Central memory CD4-positive, alpha-beta T cell (primary cell): ENCODE measurements at regions not wholly inside any gene's neighbourhood (a gene's known extent, or its start where the extent isn't known, plus 50 kb on each side); places are given as distances from the start of the nearest gene placed in this dataset.

Source experiments
- DNase-seq: peaks from one replicate; pipeline ENCODE4 v3.0.0; 2022

DNA sequence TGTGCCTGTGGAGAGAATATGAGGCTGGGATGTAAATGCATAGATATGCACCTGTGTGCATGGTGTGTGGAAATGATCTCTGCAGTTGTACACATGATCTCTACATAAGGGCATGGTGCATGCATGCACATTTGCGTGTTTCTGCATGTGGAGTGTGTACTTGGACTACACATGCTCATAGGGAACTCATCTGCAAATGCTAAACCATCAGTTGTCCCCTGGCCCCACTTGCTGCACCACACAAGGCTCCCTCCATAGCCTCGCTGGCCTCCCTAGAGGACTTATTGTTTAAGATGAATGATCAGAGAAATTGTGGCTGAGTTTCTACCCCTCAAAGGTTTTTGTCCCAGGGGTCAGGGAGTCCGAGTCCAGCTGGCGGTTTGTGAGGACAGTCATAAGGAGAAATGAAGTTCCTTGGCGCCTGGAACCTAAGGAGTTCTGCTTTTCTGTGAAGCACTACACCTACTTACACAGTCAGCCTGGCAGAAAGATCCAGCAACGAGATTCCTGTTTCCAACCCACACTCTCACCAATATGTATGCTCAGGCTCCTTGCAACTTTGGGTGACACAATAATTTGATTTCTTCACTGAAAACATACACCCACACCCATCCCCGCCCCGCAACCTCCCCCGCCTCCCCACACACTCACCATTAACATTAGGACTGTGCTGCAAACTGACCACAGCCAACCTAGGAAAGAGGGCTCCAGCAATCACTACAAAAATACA, 79.9 kb upstream of the CPEB4 start:
- DNase-seq = no peak

DNA sequence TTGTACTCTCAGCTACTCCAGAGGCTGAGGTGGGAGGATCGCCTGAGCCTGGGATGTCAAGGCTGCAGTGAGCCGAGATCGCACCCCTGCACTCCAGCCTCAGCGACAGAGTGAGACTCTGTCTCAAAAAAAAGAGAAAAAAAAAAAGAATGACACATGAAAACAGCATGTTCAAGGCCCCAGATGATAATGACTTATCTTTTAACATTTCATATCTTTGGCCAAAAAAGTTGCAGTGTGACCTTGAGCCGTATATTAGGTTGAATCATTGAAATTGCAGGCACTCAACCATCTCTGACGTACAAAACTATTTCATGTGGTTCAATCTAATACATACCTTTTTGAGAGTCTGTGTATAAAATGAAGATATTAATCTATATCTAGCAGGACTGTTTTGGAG, 79.1 kb upstream of the CPEB4 start:
- DNase-seq = no peak

DNA sequence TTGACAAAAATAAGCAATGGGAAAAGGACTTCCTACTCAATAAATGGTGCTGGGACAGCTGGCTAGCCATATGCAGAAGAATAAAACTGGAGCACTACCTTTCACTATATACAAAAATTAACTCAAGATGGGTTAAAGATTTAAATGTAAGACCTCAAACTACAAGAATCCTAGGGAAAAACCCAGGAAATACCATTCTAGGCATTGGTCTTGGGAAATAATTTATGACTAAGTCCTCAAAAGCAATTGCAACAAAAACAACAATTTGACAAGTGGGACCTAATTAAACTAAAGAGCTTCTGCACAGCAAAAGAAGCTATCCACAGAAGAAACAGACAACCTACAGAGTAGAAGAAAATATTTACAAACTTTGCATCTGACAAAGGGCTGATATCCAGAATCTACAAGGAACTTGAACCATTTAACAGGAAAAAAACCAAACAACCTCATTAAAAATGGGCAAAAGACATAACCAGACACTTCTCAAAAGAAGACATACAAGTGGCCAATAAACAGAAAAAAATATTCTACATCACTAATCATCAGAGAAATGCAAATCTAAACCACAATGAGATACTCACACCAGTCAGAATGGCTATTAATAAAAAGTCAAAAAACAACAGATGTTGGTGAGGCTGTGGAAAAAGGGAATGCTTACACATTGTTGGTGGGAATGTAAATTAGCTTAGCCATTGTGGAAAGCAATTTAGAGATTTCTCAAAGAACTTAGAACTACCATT, 75.2 kb upstream of the CPEB4 start:
- DNase-seq = no peak

DNA sequence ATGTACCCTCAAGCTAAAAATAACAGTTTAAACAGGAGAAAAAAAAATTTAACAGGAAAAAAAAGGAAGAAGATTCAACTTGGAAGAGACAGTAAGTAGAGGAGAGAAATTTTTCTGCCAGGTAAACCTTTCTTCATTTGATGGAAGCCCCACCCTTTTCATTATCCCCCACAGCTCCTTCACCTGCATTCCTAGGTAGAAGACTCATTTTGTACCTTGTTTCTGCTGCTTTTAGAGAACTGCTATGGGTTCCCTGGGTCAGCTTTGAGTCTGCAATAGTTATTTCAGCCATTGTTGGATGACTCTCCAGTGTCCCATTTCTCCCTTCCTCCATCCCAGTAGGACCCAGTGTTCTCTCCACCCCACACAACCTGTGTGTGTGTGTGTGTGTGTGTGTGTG, 74.1 kb upstream of the CPEB4 start:
- DNase-seq = no peak

DNA sequence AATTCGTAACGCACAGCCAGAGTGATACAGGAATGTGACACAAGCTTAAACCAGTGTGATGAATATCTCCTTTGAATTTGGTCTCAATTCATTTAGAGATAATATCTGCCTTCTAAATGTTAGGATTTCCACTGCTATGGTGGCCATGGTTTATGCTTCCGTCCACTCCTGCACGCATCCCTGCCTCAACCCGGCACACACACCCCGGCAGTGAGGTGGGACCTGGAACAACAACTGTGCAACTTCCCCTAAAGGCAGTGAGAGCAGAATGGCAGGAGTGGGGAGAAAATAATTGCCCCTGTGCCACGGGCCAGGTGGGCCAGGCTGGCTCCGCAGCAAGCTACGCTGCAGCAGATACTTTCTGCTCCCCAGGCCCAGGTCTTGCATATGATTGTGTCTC, 72.6 kb upstream of the CPEB4 start:
- no peak for DNase-seq

DNA sequence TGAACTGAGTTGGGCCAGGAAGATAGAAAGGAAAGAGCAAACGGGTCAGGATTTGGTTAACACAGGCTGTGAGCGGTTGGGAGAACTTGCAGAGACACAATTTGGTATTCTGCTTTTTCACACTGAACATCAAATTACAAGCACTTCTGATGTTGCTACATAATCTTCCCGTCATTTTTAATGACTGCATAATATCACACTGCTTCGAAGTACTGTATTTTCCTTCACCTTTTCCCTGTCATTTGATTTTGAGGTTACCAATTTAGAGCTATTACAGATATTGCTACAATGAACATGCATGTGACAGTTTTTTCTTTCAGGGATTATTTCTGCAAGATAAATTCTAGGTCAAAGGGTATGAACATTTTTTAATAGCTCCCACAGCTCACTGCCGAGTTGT, 71.4 kb upstream of the CPEB4 start:
- no peak for DNase-seq

DNA sequence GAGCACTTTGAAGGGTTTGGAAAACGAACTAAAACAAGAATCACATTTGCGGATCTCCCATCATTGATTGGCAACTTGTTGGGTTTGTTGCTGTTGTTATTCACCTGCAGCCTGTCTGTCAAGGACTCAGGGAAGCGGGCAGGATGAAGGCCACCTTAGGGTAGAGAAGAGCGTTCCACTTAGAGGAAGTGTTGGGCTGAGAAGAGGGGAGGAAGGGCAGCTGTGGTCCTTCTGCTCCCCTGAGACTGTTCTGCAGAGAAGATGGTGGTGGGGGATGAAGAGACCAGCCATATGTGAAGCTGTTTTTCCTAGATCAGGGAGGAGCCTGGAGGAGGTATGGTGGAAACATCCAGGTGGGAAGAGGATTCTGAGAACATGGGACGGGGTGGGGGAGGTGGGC, 70.6 kb upstream of the CPEB4 start:
- no peak for DNase-seq

DNA sequence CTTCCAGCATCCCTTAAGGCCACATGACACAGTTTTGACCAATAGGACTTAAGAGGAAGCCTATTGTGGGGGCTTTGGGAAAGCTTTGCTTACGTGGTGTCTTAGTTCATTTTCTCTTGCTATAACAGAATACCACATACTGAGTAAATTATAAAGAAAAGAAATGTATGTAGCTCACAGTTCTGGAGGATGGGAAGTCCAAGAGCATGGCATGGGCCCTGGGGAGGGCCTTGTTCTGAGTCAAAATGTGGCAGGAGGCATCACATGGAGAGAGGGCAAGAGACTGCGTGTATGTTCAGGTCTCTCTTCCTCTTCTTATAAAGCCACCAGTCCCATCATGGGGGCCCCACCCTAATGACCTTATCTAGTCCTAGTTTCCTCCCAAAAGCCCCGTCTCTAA, 68.6 kb upstream of the CPEB4 start:
- no peak for DNase-seq

DNA sequence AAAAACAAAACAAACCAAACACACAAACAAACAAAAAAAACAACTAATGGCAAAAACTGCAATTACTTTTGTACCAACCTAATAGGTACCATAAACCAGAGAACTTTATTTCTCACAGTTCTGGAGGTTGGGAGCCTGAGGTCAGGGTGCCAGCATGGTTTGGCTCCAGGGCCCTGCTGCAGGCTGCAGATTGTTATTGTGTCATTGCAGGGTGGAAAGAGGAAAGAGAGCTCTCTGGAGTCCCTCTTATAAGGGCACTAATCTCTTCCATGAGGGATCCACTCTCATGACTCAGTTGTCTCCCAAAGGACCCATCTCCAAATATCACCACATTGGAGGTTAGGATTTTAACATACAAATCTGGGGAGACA, 64.9 kb upstream of the CPEB4 start:
- no peak for DNase-seq

DNA sequence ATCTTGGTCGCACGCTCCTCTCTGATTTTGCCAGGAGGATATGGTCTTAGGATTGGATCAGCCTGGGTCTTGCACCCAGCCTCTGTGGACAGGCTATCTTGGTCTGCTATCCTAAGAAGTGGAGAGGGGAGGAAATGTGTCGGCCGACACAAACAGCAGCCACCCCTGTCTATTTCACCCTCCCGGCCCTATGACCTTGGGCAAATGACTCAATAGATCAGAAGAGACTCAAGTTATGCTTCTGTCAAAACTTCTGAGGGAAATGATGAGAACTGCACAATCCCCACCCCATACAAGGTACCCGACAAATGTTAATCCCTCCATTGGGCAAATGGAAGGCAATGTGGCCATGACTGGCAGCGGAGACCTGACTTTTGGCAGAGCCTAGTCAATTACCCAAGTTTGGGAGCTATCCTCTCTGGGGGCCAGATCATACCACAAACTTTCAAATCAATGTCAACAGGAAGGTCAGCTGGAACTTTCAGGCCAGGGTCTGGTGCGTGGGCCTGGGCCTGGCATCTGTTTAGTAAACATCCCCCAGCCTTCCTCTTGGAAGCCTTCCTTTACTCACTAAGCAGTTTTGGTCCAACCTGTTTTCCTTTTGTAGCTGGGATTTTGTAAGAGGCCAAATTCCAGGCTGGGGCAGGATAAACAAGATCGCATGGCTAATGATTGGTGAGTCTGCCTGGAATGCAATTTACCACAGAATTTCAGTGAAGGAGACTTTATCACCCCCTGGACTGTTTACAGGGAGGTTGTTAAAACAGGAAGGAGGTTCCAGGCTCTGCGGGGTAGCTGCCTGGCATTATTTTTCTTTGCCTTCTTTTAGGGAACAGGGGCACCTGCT, 64.2 kb upstream of the CPEB4 start:
- no peak for DNase-seq

DNA sequence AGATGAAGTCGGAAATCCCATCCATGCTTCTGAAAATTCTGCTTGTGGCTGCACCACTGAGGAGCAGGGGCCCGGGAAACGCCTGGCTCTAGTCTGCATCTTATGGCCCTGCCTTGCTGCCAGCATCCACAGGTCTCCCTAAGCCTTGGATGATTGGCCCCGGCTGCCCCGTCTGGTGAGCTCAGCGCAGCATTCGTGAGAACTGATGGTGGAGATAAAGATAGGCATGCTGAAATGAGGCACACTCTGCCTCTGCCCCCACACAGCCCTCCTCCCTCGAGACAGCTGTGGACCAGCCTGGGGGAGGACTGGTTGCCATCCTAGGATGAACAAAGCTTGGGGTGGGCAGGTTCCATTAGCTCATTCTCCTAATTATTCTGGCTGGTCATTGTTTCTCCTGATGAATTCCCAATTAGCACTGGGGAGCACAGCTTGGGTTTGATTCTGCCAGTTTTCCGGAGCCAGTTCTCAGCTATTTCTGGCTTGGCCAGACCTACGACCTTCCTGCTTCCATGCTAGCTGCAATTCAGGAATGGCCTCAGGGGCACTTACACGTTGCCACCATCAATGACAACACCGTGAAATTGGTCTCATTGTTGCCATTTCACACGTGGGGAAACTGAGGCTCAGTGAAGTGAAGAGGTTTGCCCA, 62.8 kb upstream of the CPEB4 start:
- no peak for DNase-seq

DNA sequence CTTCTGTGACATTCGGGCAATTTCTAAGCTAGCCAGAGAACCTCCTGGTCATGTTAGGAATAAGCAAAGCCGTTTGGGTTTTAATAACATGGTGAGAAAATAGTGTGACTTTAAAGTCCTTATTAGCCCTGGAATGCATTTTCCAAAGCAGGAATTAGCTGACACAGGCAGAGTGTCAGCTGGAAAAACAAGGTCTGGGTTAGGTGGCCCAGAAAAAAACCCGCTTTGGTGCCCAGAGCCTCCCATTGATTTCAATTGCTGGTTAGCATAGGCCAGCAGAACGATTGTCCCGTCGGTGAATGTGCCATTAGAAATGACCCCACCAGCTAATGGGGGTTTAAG, 62.1 kb upstream of the CPEB4 start:
- DNase-seq = no peak

DNA sequence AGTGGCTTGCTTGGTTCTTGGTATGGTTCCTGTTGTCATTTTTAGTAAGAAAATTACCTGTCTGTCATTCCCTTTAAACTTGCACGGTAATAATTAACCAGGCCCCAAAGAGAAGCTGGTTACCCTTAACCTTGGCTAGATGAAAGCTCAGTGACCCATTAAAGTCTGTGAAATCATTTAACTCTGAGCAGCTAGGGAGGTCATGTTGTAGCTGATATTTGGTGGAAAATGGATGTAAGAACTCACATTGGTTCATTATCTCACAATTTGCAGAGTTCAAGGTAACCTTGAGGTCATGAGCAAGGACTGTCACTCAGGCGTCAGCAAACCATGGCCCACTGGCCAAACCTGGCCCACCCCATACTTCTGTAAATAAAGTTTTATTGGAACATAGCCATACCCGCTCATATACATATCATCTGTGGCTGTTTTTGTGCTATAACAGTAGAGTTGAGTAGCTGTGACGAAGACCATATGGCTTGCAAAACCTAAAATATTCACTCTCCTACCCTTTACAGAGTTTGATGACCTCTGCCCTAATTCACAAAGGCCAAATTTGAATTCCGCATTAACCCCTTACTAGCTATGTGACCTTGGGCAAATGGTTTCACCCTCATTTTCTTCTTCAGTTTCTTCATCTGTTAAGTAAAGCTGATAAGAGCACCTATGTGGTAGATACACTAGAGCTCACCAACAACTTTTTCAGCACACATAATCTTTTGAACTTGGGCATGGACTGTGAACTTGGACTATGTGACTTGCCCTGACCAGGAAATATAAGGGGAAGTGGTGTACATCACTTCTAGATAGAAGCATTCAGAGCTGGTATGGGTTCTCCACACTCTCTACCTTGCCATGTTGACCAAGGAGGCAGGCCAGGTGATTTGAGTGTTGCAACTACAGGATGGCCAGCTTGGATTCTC, 61.5 kb upstream of the CPEB4 start:
- no peak for DNase-seq

DNA sequence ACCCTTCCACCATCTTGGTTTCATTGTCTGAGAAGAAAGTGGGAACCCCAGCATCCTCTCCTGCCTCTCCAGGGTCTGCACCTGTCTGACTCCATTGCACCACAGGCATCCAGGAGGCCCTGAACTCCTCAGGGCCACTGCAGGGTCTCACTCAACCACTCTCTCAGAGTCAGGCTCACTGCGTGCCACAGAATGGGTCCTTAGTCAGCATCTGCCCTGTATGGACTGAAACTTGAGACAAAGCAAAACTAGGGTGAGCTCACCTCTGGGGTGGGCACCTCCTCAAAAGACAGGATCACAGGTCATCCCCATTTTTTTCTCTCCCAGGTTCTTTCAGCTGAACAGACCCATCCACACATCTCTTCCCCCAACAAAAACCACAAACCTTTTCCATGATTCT, 59.2 kb upstream of the CPEB4 start:
- no peak for DNase-seq

DNA sequence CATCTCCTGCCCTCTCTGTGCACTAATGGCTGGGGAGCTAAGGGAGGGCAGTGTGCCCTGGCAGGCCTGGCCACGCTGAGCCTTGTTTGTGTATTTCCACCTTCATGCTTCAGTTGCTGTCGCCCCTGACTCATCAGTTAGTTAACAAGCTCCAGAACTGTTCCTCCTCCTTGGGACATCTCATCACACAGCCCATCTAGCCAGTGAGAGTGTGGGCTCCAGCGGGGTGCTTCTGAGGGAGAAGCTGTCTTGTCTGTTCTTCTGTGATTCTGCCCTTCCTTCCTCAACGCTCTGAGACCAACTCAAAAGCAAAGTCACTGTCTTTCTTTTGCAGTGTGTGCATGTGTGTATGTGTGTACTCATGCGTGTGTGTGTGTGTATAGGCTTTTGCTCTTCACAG, 58.3 kb upstream of the CPEB4 start:
- DNase-seq = no peak

DNA sequence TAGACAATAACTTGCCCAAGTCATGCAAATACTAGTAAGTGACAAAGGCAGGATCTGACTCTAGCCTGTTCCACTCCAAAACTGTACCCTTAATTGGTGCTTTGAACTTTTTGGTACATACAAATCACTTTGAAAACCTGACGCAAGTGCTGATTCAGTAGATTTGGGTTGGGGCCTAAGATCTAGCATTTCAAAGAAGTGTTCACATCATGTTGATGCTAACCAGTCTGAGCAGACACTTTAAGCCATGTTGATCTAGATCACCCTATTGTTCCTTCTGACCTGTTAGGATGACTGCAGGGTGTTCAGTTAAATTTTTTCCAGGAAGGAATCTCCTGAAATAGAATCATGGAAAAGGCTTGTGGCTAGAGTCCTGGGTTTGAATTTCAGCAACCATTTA, 57.7 kb upstream of the CPEB4 start:
- DNase-seq = no peak

DNA sequence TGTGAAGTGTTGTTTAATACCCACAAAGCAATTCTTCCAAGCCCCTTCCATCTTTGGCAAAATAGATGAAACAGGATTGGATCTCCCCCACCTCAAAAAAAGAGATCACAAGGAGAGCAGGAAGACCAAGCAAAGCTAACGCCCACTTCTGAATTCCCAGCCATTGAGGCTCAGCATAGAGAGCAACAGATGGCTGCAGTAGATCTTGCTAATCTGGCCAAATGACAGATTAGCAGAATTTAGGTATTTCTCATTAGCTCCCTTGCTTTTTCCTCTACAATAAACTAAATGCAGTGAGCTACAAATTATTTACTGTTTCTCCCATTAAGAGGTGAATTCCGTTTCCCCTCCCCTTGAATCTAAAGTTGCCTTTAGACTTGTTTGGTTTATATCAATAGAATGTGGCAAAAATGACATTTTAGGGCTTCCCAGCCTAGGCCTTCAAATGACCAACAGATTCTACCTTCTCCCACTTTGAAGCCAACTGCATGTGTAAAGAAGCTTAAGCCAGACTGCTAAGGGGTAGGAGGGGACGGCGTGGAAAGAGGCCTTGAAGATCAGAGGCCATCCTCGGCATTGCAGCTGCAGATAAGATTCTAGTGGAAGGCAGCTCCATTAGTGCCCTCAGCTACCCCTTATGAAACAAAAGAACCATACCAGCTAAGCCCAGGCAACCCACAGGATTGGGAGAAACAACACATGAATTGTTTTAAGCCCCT, 56.8 kb upstream of the CPEB4 start:
- DNase-seq = no peak

DNA sequence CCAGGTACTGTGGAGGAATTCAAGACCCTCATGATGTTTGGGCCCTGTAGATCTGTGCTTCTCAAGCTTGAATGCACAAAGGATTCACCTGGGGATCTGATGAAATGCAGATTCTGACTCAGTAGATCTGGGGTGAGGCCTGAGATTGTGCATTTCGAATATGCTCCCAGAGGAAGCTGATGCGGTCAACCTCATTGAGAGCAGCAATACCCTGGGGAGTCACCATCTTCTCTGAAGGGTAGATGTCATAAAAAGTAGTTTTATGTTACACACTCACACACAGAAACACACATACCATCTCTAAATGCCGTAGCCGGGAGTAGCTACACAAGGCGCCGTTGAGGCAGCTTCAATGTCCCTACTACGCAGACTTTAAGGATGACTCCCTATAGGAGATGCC, 55.8 kb upstream of the CPEB4 start:
- no peak for DNase-seq

DNA sequence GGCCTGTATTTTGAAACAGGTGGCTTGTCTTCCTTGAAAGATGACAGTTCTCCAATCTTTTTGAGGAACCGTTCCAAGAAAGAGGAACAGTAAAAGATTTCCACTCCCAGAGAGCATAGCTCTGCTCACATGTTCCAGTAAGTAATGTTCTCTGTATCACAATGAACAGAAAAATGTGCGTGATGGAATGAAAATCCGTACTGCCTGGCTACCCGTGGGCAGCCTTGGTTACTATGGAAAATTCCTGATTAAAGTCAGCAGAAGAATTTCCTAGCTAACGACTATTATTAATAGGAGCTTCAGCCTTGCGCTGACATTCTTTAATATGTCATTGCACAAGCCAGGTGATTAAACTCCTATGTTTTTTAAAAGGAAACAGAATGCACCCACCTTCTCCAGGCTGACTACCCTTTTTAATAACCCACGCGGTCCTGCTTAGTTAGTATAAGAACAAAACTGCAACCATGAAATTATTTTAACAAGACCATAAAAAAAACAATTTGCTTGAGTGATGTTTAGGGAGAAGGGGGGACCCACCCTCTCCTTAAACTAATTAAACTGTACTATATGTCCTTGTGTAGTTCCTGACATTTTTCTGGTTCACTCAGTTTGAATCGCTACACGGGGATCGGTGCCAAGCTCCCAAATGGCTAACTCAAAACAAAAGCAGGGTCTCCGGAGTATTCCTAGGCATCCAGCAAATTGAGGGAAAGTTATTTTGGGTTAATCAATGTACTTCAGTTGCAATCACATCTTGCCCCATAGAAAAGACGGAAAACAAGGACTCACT, 54.8 kb upstream of the CPEB4 start:
- DNase-seq = no peak

DNA sequence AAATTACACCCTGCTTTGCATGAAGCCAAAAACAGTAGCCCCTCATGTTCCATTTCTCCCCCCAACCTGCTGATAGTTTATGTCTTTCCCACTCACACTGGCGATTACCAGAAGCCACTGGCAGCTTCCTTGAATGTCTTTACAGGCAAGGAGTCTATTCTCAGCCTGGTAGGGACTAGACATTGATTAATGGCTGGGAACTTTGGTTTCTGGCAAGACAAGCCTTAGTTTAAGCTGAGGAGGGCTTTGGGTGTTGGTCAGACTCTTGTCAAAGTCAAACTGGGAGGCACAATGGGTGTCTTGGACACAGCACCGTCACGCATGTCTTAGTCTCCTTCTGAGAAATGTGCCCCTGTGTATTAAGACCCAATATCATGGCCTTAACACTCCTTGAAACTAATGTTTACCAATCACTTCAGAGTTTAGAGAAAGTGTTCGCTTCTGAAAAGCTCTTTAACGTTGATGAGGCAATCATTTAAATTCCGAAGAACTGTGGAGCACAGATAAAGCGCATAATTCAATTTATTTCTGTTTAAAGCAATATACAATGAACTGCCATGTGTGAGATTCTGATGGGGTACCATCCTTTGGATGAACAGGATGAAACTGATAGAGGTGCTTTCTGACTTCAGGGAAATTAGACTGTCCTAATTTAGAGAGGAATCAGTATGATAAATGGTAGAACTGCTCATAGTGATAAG, 53.9 kb upstream of the CPEB4 start:
- DNase-seq = no peak
